GM23248 (cell line): ENCODE measurements at regions not wholly inside any gene's neighbourhood (a gene's known extent, or its start where the extent isn't known, plus 50 kb on each side); places are given as distances from the start of the nearest gene placed in this dataset.

Experiments used
- EZH2 ChIP-seq: fragments of 200-600 bp; sonication (generic); IDR thresholded peaks from 2 replicates; pipeline ENCODE4 v1.6.1; 2018; ENCODE audit warnings: antibody characterized with exemption, mild to moderate bottlenecking; ENCODE audit not compliant: insufficient read depth, poor library complexity, severe bottlenecking
- EZH2phosphoT487 ChIP-seq: fragments of 200-600 bp; sonication (generic); IDR thresholded peaks from 2 replicates; pipeline ENCODE4 v1.6.1; 2018; ENCODE audit warnings: antibody characterized with exemption, moderate library complexity, mild to moderate bottlenecking, low read depth; ENCODE audit not compliant: insufficient read depth

- TF ChIP-seq EZH2 (no peak), EZH2phosphoT487 (no peak)
Observed at GRCh38 chr15:58331560-58331912, 100.3 kb upstream of the LIPC start.
